Esophagus mucosa (tissue), 1 donor: ENCODE measurements at regions not wholly inside any gene's neighbourhood (a gene's known extent, or its start where the extent isn't known, plus 50 kb on each side); places are given as distances from the start of the nearest gene placed in this dataset.

Source experiments
- ATAC-seq: fragments of 200-7000 bp; cut with Tn5 transposase; one replicate; pipeline ENCODE4 v1.9.1; 2020
- donor health status: DM: yes; HTN: yes; CAD: no.

- no peak for ATAC-seq
These were observed 201.4 kb upstream of the SIX2 start for GRCh38 chr2:45210462-45211195.

- ATAC-seq = no peak
These were observed 200.6 kb upstream of the SIX2 start for GRCh38 chr2:45209875-45210274.

- ATAC-seq = no peak
These were observed 200.1 kb upstream of the SIX2 start for GRCh38 chr2:45209302-45209701.

- no peak for ATAC-seq
These were observed 197.8 kb upstream of the SIX2 start for GRCh38 chr2:45207101-45207500.

- no peak for ATAC-seq
These were observed 196.7 kb upstream of the SIX2 start for GRCh38 chr2:45205985-45206384.

- no peak for ATAC-seq
These were observed 196.2 kb upstream of the SIX2 start for GRCh38 chr2:45205480-45205879.

- no peak for ATAC-seq
These were observed 194.1 kb upstream of the SIX2 start for GRCh38 chr2:45203400-45203799.

- no peak for ATAC-seq
These were observed 190.7 kb upstream of the SIX2 start for GRCh38 chr2:45199973-45200372.

- ATAC-seq = no peak
These were observed 186.7 kb upstream of the SIX2 start for GRCh38 chr2:45195916-45196315.

GRCh38 chr2:45194596-45194995 lies 185.3 kb upstream of the SIX2 start:
- no peak for ATAC-seq

- ATAC-seq = no peak
These were observed 184.3 kb upstream of the SIX2 start for GRCh38 chr2:45193581-45193980.

GRCh38 chr2:45192991-45193390 lies 183.7 kb upstream of the SIX2 start:
- no peak for ATAC-seq

- no peak for ATAC-seq
These were observed 183.2 kb upstream of the SIX2 start for GRCh38 chr2:45192481-45192880.

GRCh38 chr2:45191976-45192375 lies 182.7 kb upstream of the SIX2 start:
- no peak for ATAC-seq

- no peak for ATAC-seq
These were observed 182.1 kb upstream of the SIX2 start for GRCh38 chr2:45191146-45191863.

- no peak for ATAC-seq
These were observed 181.3 kb upstream of the SIX2 start for GRCh38 chr2:45190481-45190942.

GRCh38 chr2:45184606-45185005 lies 175.4 kb upstream of the SIX2 start:
- ATAC-seq = no peak

GRCh38 chr2:45182667-45183295 lies 173.5 kb upstream of the SIX2 start:
- no peak for ATAC-seq

GRCh38 chr2:45180779-45181178 lies 171.5 kb upstream of the SIX2 start:
- no peak for ATAC-seq

- no peak for ATAC-seq
These were observed 170.9 kb upstream of the SIX2 start for GRCh38 chr2:45180033-45180746.

GRCh38 chr2:45178854-45179253 lies 169.6 kb upstream of the SIX2 start:
- no peak for ATAC-seq

GRCh38 chr2:45178359-45178758 lies 169.1 kb upstream of the SIX2 start:
- no peak for ATAC-seq

- ATAC-seq = no peak
These were observed 168.6 kb upstream of the SIX2 start for GRCh38 chr2:45177870-45178269.
